ENCODE measurements at regions not wholly inside any gene's neighbourhood (a gene's known extent, or its start where the extent isn't known, plus 50 kb on each side); places are given as distances from the start of the nearest gene placed in this dataset.

DNA sequence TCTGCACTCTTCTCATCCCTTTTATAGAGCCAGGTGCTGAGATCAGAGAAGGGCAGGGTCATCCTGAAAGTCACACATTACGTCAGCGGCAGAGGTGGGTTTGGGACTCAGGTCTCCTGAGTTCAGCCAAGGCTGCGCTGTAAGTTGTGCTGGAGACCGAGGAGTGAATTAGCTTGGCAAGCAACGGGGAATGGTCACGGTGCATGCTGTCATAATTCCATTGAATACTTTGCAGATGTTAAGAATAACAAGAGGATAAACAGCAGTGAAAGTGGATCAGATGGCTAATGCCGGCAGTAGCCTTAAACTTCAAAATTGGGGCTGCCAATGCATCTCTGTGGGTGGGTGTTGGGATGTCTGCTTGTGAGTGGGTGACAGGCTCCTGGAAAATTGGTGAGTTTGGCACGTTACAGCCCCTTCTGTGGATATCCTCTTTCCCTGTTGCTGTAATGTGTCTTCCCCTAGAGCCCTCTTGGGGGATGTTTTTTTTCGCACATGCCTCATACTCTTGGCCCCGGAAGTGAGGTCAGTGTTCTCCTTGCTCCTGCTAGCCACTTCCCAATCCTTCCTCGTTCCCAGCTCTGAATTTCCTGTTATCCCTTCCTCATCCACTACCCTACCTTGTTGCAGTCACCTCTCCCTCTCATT, 287.1 kb upstream of the SRRM4 start:
- TF ChIP-seq CTCF (IDR thresholded peaks at IDR 0.05; ENCODE audit: borderline replicate concordance, extremely low read depth, low read length, poor library complexity, severe bottlenecking) (no peak), EZH2 (IDR thresholded peaks at IDR 0.05; ENCODE audit: borderline replicate concordance, low read depth, low read length, severe bottlenecking) (no peak)
